ENCODE measurements at regions not wholly inside any gene's neighbourhood (a gene's known extent, or its start where the extent isn't known, plus 50 kb on each side); places are given as distances from the start of the nearest gene placed in this dataset.
"Not testable (repeated sequence)": the region's sequence is repeated elsewhere in the genome, so short reads cannot be mapped to it uniquely, and the experiment has no call there.

DNA sequence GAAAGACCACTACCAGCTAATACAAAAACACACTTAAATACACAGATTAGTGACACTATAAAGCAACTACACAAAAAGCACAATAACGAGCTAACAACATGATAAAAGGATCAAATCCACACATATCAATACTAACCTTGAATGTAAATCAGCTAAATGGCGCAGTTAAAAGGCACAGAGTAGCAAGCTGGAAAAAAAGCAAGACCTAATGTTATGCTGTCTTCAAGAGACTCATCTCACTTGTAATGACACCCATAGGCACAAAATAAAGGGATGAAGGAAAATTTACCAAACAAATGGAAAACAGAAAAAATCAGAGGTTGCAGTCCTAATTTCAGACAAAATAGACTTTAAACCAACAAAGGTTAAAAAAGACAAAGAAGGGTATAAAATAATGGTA is 86.3 kb downstream of the NUS1 start:
- DNase-seq, result no peak

DNA sequence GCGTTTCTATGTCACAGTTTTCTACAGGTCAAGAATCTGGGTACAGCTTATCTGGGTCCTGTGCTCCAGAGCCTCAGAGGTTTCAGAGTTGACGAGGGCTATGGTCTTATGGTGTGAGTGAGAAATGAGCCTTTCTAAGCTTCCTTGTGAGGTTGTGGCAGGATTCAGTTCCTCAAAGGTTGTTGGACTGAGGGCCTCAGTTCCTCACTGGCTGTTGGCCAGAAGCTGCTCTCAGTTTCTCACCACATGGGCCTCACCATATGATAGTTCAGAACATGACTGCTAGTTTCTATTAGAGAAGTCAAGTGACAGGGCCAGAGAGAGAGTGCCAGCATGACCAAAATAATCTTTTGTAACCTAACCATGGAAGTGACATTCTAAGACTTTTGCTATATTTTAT is 96.1 kb downstream of the NUS1 start:
- no peak for DNase-seq

DNA sequence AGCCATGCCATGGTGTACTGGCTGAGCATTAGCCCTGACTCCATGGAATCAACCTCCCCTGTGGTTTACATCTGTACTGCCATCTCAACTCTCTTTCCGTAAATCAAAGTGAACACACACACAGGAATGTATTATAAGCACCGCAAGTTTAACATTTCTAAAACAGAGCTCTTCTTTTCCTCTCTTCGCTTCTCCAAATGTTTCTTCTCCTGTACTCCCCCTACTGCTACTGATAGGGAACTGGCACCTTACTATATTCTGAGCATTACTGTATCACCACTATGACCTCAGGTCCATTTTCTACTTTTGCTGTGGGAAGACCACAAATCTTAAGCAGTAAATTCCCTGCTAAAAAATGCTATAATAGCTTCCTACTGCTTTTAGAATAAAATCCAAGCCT is 101.2 kb downstream of the NUS1 start:
- DNase-seq, result no peak

DNA sequence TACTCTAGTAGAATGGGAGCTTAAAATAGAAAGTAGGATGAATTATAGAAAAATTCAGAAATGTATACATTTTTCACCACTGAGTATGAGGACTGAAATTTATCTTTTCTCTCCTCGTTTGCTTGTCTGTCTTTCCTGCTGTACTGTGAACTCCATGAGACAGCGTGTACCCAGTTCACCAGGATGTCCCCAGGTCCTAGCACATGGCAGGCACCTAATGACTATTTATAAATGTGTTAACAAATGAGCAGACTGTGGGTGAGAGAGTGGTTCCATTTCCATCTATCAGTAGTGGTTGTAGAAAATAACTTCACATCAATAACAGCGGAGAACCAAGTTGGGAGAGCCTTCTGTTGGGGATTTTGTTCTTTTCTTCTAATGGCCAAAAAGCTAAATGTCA is 106.3 kb downstream of the NUS1 start:
- no peak for DNase-seq

DNA sequence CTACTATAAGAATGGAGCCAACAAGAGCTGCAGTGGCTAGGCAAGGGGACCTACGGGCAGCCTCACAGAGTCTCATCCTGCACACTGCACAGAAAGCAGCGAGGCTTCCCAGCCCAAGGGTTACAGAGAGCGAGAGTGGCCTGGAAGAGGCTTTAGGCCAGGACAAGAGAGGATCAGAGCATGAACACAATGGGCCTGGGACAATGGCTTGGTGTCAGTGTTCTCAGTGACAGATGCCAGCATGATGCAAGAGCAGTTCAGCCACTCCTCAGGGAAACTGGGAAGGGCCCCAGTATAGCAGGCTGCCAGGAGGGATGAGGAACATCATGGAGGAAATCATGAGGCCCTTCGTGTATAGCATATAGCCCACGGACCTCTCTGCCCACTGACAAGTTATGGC is 108.0 kb downstream of the NUS1 start:
- no peak for DNase-seq

DNA sequence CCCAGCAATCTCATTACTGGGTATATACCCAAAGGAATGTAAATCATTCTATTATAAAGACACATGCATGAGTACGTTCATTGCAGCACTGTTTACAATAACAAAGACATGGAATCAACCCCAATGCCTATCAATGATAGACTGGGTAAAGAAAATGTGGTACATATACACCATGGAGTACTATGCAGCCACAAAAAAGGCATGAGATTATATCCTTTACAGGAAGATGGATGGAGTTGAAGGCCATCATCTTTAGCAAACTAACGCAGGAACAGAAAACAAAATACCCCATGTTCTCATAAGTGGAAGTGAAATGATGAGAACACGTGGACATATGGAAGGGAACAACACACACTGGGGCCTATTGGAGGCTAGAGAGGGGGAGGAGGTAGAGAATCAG is 115.7 kb downstream of the NUS1 start:
- no peak for DNase-seq

DNA sequence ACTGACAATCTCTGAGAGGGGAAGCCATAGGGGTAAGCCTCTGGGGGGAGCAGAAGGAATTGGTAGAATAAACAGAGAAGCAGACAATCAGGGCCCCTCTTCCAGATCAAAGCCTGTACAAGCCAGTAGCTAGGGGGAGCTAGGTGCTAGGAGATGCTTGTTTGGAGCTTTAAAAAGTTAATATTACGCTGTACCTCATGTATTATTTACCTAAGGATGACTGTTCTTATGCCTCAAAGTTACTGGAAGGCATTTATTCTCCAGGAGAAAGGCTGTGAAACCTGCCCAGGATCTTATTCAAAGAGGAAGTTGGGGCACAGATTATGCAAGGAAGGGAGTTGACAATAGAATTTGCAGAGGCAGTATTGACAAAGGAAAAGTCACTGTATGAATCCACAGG is 111.8 kb upstream of the SLC35F1 start:
- DNase-seq, result no peak

DNA sequence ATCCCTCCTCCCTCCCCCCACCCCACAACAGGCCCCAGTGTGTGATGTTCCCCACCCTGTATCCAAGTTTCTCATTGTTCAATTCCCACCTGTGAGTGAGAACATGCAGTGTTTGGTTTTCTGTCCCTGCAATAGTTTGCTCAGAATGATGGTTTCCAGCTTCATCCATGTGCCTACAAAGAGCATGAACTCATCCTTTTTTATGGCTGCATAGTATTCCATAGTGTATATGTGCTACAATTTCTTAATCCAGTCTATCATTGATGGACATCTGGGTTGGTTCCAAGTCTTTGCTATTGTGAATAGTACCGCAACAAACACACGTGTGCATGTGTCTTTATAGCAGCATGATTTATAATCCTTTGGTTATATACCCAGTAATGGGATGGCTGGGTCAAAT is 108.2 kb upstream of the SLC35F1 start:
- not testable (repeated sequence) for DNase-seq

DNA sequence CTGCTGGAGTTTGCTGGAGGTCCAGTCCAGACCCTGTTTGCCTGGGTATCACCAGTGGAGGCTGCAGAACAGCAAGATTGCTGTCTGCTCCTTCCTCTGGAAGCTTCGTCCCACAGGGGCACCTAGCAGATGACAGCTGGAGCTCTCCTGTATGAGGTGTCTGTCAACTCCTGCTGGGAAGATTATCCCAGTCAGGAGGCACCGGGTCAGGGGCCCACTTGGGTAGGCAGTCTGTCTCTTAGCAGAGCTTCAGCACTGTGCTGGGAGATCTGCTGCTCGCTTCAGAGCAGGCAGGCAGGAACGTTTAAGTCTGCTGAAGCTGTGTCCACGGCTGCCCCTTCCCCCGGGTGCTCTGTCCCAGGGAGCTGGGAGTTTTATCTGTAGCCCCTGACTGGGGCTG is 96.8 kb upstream of the SLC35F1 start:
- no peak for DNase-seq

DNA sequence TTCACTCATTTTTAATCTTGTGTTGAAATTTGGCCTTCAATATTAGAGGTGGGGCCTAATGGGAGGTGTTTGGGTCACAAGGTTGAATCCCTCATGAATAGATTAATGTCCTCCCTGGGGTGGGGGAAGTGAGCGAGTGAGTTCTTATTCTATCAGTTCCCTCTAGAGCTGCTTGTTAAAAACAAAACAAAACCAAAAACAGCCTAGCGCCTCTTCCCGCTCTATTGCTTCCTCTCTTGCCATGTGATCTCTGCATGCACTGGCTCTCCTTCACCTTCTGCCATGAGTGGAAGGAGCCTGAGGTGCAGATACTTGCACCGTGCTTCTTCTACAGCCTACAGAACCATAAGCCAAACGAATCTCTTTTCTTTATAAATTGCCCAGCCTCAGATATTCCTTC is 89.6 kb upstream of the SLC35F1 start:
- DNase-seq, result no peak

DNA sequence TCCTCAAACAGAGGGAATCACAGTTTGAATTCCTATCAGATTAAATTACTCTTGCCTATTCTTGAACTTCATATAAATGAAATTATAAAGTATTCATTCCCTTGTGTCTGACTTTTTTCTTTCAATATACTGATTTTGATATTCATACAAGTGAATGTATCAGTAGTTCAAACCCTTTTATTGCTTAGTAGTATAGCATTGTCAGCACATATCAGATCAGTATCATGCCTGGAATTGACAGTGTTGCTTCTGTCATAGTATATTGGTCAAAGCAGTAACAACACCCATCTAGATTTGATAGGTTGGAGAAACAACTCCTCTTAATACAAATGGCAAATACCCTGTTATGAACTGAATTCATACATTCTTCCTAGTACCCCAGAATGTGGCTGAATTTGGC is 89.1 kb upstream of the SLC35F1 start:
- no peak for DNase-seq

DNA sequence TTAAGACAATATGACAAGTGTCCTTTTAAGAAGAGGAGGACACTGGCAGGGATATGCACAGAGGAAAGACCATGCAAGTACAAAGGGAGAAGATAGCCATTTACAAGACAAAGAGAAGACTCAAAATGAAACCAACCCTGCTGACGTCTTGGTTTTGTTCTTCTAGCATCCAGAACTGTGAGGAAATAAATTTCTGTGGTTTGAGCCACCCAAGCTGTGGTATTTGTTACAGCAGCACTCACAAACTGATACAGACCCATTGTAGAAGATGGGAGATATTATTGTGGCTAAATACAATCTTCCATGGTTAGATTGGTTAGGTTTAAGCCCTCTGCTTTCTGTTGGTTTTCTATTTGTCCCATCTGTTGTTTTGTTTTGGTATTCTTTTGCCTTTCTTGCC is 88.6 kb upstream of the SLC35F1 start:
- DNase-seq, result no peak

DNA sequence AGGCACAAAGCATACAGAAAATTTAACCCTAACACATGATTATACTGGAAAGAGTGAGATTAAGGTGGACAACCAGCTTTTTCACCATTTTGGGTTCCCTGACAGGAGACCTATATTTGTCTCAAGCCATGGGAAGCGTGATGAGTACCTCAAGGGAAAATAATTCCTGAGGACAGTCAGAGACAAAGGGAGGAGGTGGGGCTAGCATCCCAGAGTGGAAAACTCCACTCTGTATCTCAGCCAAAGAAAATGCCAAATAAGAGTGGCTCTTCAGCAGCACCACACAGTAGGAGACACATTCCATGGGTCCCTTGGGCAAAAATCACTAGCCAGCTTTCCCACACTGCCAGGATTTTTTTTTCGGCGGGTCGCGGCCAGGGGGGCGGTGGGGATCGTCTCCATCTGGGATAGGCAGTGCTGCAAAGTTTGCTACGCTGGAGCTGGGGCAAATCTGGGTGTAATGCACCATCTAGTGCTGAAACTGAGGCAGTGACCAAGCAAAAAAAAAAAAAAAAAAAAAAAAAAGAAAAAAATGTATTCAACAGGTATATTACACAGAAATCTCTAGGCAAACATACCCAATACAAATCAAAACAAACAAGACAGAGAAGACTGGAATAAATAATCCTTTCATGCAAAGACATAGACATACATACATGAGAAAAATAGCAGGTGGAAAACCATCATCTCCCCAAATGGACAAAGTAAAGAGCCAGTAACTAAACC is 77.3 kb upstream of the SLC35F1 start:
- DNase-seq, result peak; percentile 6

DNA sequence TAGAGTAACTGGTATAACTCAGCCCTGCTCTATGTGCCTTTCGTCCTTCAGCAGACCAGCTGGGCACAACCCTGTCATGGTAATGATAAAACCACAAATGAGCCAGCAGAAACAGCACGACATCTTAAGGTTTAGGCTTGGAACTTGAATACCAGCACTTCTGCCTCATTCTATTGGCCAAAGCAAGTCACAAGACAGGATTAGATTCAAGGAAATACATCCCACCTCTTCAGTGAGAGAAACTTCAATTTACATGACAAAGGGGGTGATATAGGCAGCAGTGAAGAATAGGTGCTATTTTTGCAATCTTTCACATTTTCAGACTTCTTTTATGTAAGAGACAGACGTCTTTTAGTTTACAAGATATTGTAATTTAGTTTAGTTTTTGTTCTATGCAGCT is 69.8 kb upstream of the SLC35F1 start:
- DNase-seq, result no peak

DNA sequence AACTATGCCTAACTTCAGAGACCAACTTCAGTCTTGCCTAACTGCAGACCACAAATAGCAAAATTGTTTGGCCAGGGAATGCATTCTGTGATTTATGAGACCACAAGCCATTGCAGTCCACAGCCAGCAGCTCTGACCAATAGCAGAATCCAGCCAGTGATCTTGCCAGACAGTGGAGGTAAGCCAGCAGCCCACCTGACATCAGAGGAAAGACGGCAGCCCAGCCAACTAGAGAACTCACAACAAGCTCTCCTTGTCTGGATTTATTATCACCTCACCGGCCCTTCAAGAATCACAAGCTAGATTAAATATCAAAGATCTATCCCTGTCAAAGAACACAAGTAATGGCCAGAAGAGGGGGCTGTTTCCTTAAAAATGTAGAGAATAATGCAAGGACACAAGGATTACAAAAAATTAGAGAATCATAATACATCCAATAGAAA is 66.5 kb upstream of the SLC35F1 start:
- DNase-seq, result no peak

DNA sequence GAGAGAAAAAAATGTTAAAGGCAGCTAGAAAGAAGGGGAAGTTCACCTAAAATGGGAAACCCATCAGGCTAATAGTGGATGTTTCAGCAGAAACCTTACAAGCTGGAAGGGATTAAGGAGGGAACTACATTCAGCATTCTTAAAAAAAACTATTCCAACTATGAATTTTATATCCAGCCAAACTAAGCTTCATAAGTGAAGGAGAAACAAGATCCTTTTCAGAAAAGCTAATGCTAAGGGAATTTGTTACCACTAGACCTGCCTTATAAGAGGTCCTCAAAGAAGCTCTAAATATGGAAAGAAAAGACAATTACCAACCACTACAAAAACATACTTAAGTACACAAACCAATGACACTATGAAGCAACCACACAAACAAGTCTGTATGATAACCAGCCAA is 59.2 kb upstream of the SLC35F1 start:
- no peak for DNase-seq

DNA sequence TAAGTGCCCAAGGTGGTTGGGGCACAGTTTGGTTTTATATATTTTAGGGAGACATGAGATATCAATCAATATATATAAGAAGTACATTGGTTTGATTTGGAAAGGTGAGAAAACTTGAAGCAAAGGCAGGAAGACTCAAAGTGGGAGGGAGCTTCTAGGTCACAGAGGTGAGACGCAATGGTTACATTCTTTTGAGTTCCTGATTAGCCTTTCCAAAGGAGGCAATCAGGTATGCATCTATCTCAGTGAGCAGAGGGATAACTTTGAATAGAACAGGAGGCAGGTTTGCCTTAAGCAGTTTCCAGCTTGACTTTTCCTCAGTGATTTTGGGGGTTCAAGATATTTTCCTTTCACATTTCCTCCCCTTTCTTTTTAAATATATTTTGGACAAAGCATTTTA is 58.0 kb upstream of the SLC35F1 start:
- no peak for DNase-seq

Data from fibroblast of skin of abdomen (primary cell).